Neural progenitor cell (in vitro differentiated cells): ENCODE measurements at regions not wholly inside any gene's neighbourhood (a gene's known extent, or its start where the extent isn't known, plus 50 kb on each side); places are given as distances from the start of the nearest gene placed in this dataset.

Experiments used
- DNase-seq: peaks from one replicate; pipeline ENCODE4 v3.0.0-alpha.2; 2016; ENCODE audit warnings: low spot score
- H2AFZ ChIP-seq: fragments of 200-600 bp; sonication (generic); replicated peaks from 2 replicates; pipeline ENCODE4 v1.6.1; 2016; ENCODE audit warnings: antibody characterized with exemption
- H3F3A ChIP-seq: fragments of 200-600 bp; sonication (generic); 2 replicates; pipeline ENCODE4 v1.6.1; 2016; ENCODE audit warnings: antibody characterized with exemption, low read depth
- H3K27ac ChIP-seq: fragments of 200-600 bp; sonication (generic); 2 replicates; pipeline ENCODE4 v1.5.1; 2016; ENCODE audit warnings: mild to moderate bottlenecking
- H3K27me3 ChIP-seq: fragments of 200-600 bp; sonication (generic); 2 replicates; pipeline ENCODE4 v1.6.1; 2016; ENCODE audit warnings: mild to moderate bottlenecking, moderate library complexity
- H3K36me3 ChIP-seq: fragments of 200-600 bp; sonication (generic); 2 replicates; pipeline ENCODE4 v1.5.1; 2016
- H3K4me1 ChIP-seq: fragments of 200-600 bp; sonication (generic); 2 replicates; pipeline ENCODE4 v1.6.1; 2016; ENCODE audit warnings: mixed run types
- H3K4me2 ChIP-seq: fragments of 200-600 bp; sonication (generic); 2 replicates; pipeline ENCODE4 v1.6.1; 2016
- H3K4me3 ChIP-seq: fragments of 200-600 bp; sonication (generic); 2 replicates; pipeline ENCODE4 v1.5.1; 2016
- H3K79me2 ChIP-seq: fragments of 200-600 bp; sonication (generic); 2 replicates; pipeline ENCODE4 v1.6.1; 2016; ENCODE audit warnings: low read depth
- H3K9ac ChIP-seq: fragments of 200-600 bp; sonication (generic); 2 replicates; pipeline ENCODE4 v1.6.1; 2016
- H3K9me3 ChIP-seq: fragments of 200-600 bp; sonication (generic); 2 replicates; pipeline ENCODE4 v1.5.1; 2016; ENCODE audit warnings: low read depth
- H4K20me1 ChIP-seq: fragments of 200-600 bp; sonication (generic); 2 replicates; pipeline ENCODE4 v1.6.1; 2016; ENCODE audit warnings: low read depth
- H3K27ac Mint-ChIP-seq: 3 replicates; pipeline ENCODE4 v1.8.0; 2021; ENCODE audit warnings: mixed read lengths
- H3K27me3 Mint-ChIP-seq: 2 replicates; pipeline ENCODE4 v1.8.0; 2022; ENCODE audit warnings: low read depth, mild to moderate bottlenecking, inconsistent platforms, moderate library complexity, mixed read lengths; ENCODE audit not compliant: insufficient read depth
- H3K36me3 Mint-ChIP-seq: 3 replicates; pipeline ENCODE4 v1.8.0; 2021; ENCODE audit warnings: mixed read lengths
- H3K4me1 Mint-ChIP-seq: 3 replicates; pipeline ENCODE4 v1.8.0; 2021; ENCODE audit warnings: mixed read lengths
- H3K4me3 Mint-ChIP-seq: 3 replicates; pipeline ENCODE4 v1.8.0; 2021; ENCODE audit warnings: mild to moderate bottlenecking, moderate library complexity, mixed read lengths
- H3K9me3 Mint-ChIP-seq: 3 replicates; pipeline ENCODE4 v1.8.0; 2020; ENCODE audit warnings: mixed read lengths
- EZH2 ChIP-seq: fragments of 200-600 bp; sonication (generic); IDR thresholded peaks from 2 replicates; pipeline ENCODE4 v1.6.1; 2017; ENCODE audit warnings: antibody characterized with exemption, mild to moderate bottlenecking, moderate library complexity
- EZH2phosphoT487 ChIP-seq: fragments of 200-600 bp; sonication (generic); IDR thresholded peaks from 2 replicates; pipeline ENCODE4 v1.6.1; 2017; ENCODE audit warnings: antibody characterized with exemption
- TF ChIP-seq, protein P1 (sequence below): fragments of 200-600 bp; sonication (generic); IDR thresholded peaks from 2 replicates; pipeline ENCODE4 v1.5.1; 2017; ENCODE audit warnings: antibody characterized with exemption, mild to moderate bottlenecking

DNA sequence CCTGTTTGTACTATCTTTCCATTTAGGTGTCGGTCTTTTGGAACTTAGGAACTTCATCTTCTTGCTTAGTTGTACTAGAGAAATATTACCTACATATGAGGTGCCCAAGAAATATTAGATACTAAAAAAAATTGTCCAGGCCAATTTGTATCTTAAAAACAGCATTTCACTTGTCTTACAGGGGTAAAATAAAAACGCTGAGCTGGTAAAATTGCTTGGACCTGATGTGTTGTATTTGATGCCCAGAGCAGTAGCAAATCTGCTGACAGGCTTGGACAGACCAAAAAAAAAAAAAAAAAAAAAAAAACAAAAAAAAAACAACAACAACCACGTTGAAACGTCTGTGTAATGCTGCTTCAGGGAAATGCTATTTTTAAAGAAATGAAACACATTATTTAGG is 150.4 kb upstream of the ARX start:
- no peaks in the 10 kb centered on the region for H4K20me1 ChIP-seq
- H3K79me2 ChIP-seq = no peaks in the 10 kb centered on the region
- no peak for TF ChIP-seq EZH2
- TF ChIP-seq, protein P1, sequence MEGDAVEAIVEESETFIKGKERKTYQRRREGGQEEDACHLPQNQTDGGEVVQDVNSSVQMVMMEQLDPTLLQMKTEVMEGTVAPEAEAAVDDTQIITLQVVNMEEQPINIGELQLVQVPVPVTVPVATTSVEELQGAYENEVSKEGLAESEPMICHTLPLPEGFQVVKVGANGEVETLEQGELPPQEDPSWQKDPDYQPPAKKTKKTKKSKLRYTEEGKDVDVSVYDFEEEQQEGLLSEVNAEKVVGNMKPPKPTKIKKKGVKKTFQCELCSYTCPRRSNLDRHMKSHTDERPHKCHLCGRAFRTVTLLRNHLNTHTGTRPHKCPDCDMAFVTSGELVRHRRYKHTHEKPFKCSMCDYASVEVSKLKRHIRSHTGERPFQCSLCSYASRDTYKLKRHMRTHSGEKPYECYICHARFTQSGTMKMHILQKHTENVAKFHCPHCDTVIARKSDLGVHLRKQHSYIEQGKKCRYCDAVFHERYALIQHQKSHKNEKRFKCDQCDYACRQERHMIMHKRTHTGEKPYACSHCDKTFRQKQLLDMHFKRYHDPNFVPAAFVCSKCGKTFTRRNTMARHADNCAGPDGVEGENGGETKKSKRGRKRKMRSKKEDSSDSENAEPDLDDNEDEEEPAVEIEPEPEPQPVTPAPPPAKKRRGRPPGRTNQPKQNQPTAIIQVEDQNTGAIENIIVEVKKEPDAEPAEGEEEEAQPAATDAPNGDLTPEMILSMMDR = no peak
- no peak for TF ChIP-seq EZH2phosphoT487
- no peak for DNase-seq
- H3K36me3 ChIP-seq = no peaks in the 10 kb centered on the region
- H3F3A ChIP-seq = no peaks in the 10 kb centered on the region
- Mint-ChIP-seq H3K9me3 (no peaks in the 10 kb centered on the region), H3K27me3 (no peaks in the 10 kb centered on the region), H3K27ac (no peak overlapping the region), H3K4me1 (no peaks in the 10 kb centered on the region), H3K4me3 (no peak overlapping the region), H3K36me3 (no peaks in the 10 kb centered on the region)
- H3K4me2 ChIP-seq = no peak overlapping the region
- no peaks in the 10 kb centered on the region for H3K27me3 ChIP-seq
- H2AFZ ChIP-seq = no peak overlapping the region
- H3K9ac ChIP-seq = no peak overlapping the region
- no peak overlapping the region for H3K4me3 ChIP-seq
- H3K9me3 ChIP-seq = no peaks in the 10 kb centered on the region
- H3K4me1 ChIP-seq = no peaks in the 10 kb centered on the region
- H3K27ac ChIP-seq = no peak overlapping the region

DNA sequence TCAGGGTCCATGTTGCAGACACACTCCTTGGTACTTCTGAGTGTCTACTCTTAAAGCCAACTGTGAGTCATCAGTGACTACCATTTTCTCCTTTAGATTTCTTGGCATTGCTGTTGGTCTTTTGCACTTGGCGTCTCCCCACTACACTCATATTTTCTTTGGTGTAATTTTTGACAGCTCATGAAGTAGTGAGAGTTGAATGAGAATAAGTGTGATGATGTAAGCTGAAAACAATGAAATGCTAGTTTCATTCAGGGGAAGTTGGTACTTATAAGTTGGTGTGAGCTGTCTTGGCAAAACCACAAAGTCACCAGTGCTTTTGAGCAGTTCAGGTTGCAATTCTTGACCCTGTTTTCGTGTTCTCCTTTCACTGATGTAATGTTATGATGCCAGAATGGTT is 142.9 kb upstream of the ARX start:
- H3K27me3 Mint-ChIP-seq = no peaks in the 10 kb centered on the region
- H3K9me3 ChIP-seq = no peaks in the 10 kb centered on the region
- no peak overlapping the region for H3K4me2 ChIP-seq
- no peak overlapping the region for H2AFZ ChIP-seq
- no peaks in the 10 kb centered on the region for H3K36me3 Mint-ChIP-seq
- H3K36me3 ChIP-seq = no peaks in the 10 kb centered on the region
- no peak overlapping the region for H3K9ac ChIP-seq
- no peak overlapping the region for H3K27ac ChIP-seq
- no peaks in the 10 kb centered on the region for H3K4me1 Mint-ChIP-seq
- no peaks in the 10 kb centered on the region for H3K4me1 ChIP-seq
- TF ChIP-seq EZH2 = no peak
- TF ChIP-seq, protein P1 = no peak
- H3K79me2 ChIP-seq = no peaks in the 10 kb centered on the region
- DNase-seq = no peak
- H3K27me3 ChIP-seq = no peaks in the 10 kb centered on the region
- no peak overlapping the region for H3K4me3 ChIP-seq
- no peaks in the 10 kb centered on the region for H4K20me1 ChIP-seq
- no peak overlapping the region for H3K4me3 Mint-ChIP-seq
- no peaks in the 10 kb centered on the region for H3F3A ChIP-seq
- no peaks in the 10 kb centered on the region for H3K9me3 Mint-ChIP-seq
- no peak overlapping the region for H3K27ac Mint-ChIP-seq

DNA sequence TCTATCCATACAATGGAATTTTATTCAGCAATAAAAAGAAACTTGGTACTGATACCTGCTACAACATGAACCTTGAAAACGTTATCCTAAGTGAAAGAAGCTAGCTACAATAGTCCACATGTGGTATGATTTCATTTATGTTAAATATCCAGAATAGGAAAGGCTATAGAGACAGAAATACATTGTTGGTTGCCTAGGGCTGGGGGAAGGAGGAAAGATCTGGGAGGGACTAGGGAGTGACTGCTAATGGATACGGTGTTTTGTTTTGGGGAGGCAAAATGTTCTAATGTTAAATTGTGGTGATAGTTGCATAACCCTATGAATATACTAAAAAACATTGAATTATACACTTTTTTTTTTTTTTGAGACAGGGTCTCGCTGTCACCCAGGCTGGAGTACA is 141.1 kb upstream of the ARX start:
- Mint-ChIP-seq H3K4me1 (no peaks in the 10 kb centered on the region), H3K4me3 (no peak overlapping the region), H3K27ac (no peak overlapping the region), H3K36me3 (no peaks in the 10 kb centered on the region), H3K9me3 (no peaks in the 10 kb centered on the region), H3K27me3 (no peaks in the 10 kb centered on the region)
- Histone ChIP-seq H3K36me3 (no peaks in the 10 kb centered on the region), H3K9ac (no peak overlapping the region), H2AFZ (no peak overlapping the region), H3K27me3 (no peaks in the 10 kb centered on the region), H3K4me2 (no peak overlapping the region), H3K79me2 (no peaks in the 10 kb centered on the region), H3F3A (no peaks in the 10 kb centered on the region), H3K4me3 (no peak overlapping the region), H3K4me1 (no peaks in the 10 kb centered on the region), H3K27ac (no peak overlapping the region), H3K9me3 (no peaks in the 10 kb centered on the region), H4K20me1 (no peaks in the 10 kb centered on the region)
- TF ChIP-seq, protein P1 = no peak
- TF ChIP-seq EZH2 = no peak
- no peak for TF ChIP-seq EZH2phosphoT487
- no peak for DNase-seq

DNA sequence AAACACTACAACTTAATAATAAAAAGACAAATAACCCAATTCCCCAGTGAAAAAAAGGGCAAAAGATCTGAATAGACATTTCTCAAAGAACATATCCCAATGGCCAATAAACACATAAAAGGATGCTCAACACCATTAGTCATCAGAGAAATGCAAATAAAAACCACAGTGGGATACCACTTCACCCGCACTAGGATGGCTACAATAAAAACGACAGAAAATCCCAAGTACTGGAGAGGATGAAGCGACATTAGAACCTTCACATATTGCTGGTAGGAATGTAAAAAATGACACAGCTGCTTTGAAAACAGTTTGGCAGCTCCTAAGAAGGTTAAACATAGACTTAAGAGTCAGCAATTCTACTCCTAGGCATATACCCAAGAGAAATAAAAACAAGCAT is 140.6 kb upstream of the ARX start:
- no peak overlapping the region for H3K4me3 ChIP-seq
- no peak overlapping the region for H3K27ac ChIP-seq
- TF ChIP-seq, protein P1 = no peak
- TF ChIP-seq EZH2phosphoT487 (no peak), EZH2 (no peak)
- H3F3A ChIP-seq = no peaks in the 10 kb centered on the region
- no peaks in the 10 kb centered on the region for H3K79me2 ChIP-seq
- Mint-ChIP-seq H3K27me3 (no peaks in the 10 kb centered on the region), H3K4me1 (no peaks in the 10 kb centered on the region), H3K27ac (no peak overlapping the region), H3K4me3 (no peak overlapping the region), H3K36me3 (no peaks in the 10 kb centered on the region), H3K9me3 (no peaks in the 10 kb centered on the region)
- no peaks in the 10 kb centered on the region for H3K27me3 ChIP-seq
- no peaks in the 10 kb centered on the region for H3K4me1 ChIP-seq
- H4K20me1 ChIP-seq = no peaks in the 10 kb centered on the region
- no peak overlapping the region for H3K9ac ChIP-seq
- no peak overlapping the region for H3K4me2 ChIP-seq
- H3K9me3 ChIP-seq = no peaks in the 10 kb centered on the region
- no peaks in the 10 kb centered on the region for H3K36me3 ChIP-seq
- H2AFZ ChIP-seq = no peak overlapping the region
- DNase-seq = no peak
